ENCODE measurements at regions not wholly inside any gene's neighbourhood (a gene's known extent, or its start where the extent isn't known, plus 50 kb on each side); places are given as distances from the start of the nearest gene placed in this dataset.

- TF ChIP-seq CTCF (IDR thresholded peaks at IDR 0.05), result no peak
- no peak overlapping the region for H3K27ac Mint-ChIP-seq
- no peak for DNase-seq
- H3K9me3 Mint-ChIP-seq, result peaks cover 60% of the 10 kb centered on the region
- no peaks in the 10 kb centered on the region; the same call in 1 of the 2 replicates for H3K27me3 Mint-ChIP-seq (ENCODE audit: insufficient read depth)
- no peak overlapping the region for H3K4me3 Mint-ChIP-seq
- no peaks in the 10 kb centered on the region for H3K36me3 Mint-ChIP-seq (ENCODE audit: low read depth)
- no peaks in the 10 kb centered on the region for H3K4me1 Mint-ChIP-seq (ENCODE audit: low read depth)
Observed at GRCh38 chr12:127787544-127787943, 479.4 kb upstream of the TMEM132C start.

GRCh38 chr12:127790376-127790775, 476.6 kb upstream of the TMEM132C start:
- no peak overlapping the region for H3K4me3 Mint-ChIP-seq
- no peaks in the 10 kb centered on the region for H3K4me1 Mint-ChIP-seq (ENCODE audit: low read depth)
- DNase-seq, result no peak
- H3K27ac Mint-ChIP-seq, result no peak overlapping the region
- no peak for TF ChIP-seq CTCF (IDR thresholded peaks at IDR 0.05)
- no peaks in the 10 kb centered on the region; the same call in 1 of the 2 replicates for H3K27me3 Mint-ChIP-seq (ENCODE audit: insufficient read depth)
- no peaks in the 10 kb centered on the region for H3K36me3 Mint-ChIP-seq (ENCODE audit: low read depth)
- peaks cover 60% of the 10 kb centered on the region for H3K9me3 Mint-ChIP-seq

- Mint-ChIP-seq H3K9me3 (peaks cover 52% of the 10 kb centered on the region), H3K4me1 (ENCODE audit: low read depth) (no peaks in the 10 kb centered on the region)
- no peak for TF ChIP-seq CTCF (IDR thresholded peaks at IDR 0.05)
Observed at GRCh38 chr12:127791217-127791616, 475.8 kb upstream of the TMEM132C start.

DNA sequence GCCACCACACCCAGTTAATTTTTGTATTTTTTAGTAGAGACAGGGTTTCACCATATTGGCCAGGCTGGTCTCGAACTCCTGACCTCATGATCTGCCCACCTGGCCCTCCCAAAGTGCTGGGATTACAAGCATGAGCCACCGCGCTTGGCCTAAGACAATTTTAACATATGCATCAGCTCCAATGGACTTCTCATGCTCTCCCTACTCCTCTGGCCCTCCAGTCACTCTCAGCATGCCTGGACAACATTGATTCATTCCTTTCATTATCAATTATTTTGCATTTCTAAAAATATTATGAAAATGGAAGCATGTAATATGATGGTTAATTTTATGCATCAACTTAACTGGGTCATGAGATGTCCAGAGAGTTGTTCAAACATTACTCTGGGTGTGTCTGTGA, 469.1 kb upstream of the TMEM132C start:
- TF ChIP-seq CTCF (IDR thresholded peaks at IDR 0.05), result no peak
- Mint-ChIP-seq H3K27ac (no peak overlapping the region), H3K36me3 (ENCODE audit: low read depth) (peaks cover 4% of the 10 kb centered on the region; the same call in 1 of the 2 replicates), H3K27me3 (ENCODE audit: insufficient read depth) (no peaks in the 10 kb centered on the region; the same call in 1 of the 2 replicates), H3K4me1 (ENCODE audit: low read depth) (no peaks in the 10 kb centered on the region), H3K9me3 (peaks cover 32% of the 10 kb centered on the region), H3K4me3 (no peak overlapping the region)
- DNase-seq, result no peak

More at GRCh38 chr12:127791217-127791616, 475.8 kb upstream of the TMEM132C start:
- no peak overlapping the region for H3K27ac Mint-ChIP-seq
- no peaks in the 10 kb centered on the region; the same call in 1 of the 2 replicates for H3K27me3 Mint-ChIP-seq (ENCODE audit: insufficient read depth)
- DNase-seq, result no peak
- H3K4me3 Mint-ChIP-seq, result no peak overlapping the region
- H3K36me3 Mint-ChIP-seq (ENCODE audit: low read depth), result no peaks in the 10 kb centered on the region

GRCh38 chr12:127802271-127802670, 464.7 kb upstream of the TMEM132C start:
- Mint-ChIP-seq H3K27me3 (ENCODE audit: insufficient read depth) (no peaks in the 10 kb centered on the region; the same call in 1 of the 2 replicates), H3K27ac (no peak overlapping the region), H3K9me3 (peaks cover 37% of the 10 kb centered on the region), H3K36me3 (ENCODE audit: low read depth) (peaks cover 4% of the 10 kb centered on the region; the same call in 1 of the 2 replicates), H3K4me1 (ENCODE audit: low read depth) (no peaks in the 10 kb centered on the region), H3K4me3 (no peak overlapping the region)
- no peak for DNase-seq
- no peak for TF ChIP-seq CTCF (IDR thresholded peaks at IDR 0.05)

- TF ChIP-seq CTCF (IDR thresholded peaks at IDR 0.05), result no peak
- H3K36me3 Mint-ChIP-seq (ENCODE audit: low read depth), result peaks cover 4% of the 10 kb centered on the region; the same call in 1 of the 2 replicates
- no peaks in the 10 kb centered on the region for H3K4me1 Mint-ChIP-seq (ENCODE audit: low read depth)
- no peak overlapping the region for H3K27ac Mint-ChIP-seq
- no peaks in the 10 kb centered on the region; the same call in 1 of the 2 replicates for H3K27me3 Mint-ChIP-seq (ENCODE audit: insufficient read depth)
- H3K9me3 Mint-ChIP-seq, result peaks cover 41% of the 10 kb centered on the region
- DNase-seq, result no peak
- H3K4me3 Mint-ChIP-seq, result no peak overlapping the region
Observed at GRCh38 chr12:127803545-127803944, 463.4 kb upstream of the TMEM132C start.
